NB4 (cell line): ENCODE measurements at regions not wholly inside any gene's neighbourhood (a gene's known extent, or its start where the extent isn't known, plus 50 kb on each side); places are given as distances from the start of the nearest gene placed in this dataset.

Source experiments
- DNase-seq: peaks from one replicate; pipeline ENCODE4 v3.0.0; 2010; ENCODE audit warnings: low read depth
- H3K4me3 ChIP-seq: one replicate; pipeline ENCODE4 v1.5.1; 2011; ENCODE audit warnings: mild to moderate bottlenecking, low read depth, low read length, moderate library complexity
- MYC ChIP-seq: IDR thresholded peaks from 2 replicates; pipeline ENCODE4 v1.6.1; 2011; ENCODE audit warnings: low read depth, low read length
- POLR2A ChIP-seq: IDR thresholded peaks from 2 replicates; pipeline ENCODE4 v1.6.1; 2011; ENCODE audit warnings: mild to moderate bottlenecking; ENCODE audit not compliant: insufficient read length; ENCODE audit errors: extremely low read depth
- TF ChIP-seq, protein P1 (sequence below): IDR thresholded peaks from 2 replicates; pipeline ENCODE4 v1.6.1; 2011; ENCODE audit warnings: low read depth, low read length
- TF ChIP-seq, protein P2 (sequence below): IDR thresholded peaks from one replicate; pipeline ENCODE4 v1.5.1; 2012; ENCODE audit warnings: low read depth, low read length

DNA sequence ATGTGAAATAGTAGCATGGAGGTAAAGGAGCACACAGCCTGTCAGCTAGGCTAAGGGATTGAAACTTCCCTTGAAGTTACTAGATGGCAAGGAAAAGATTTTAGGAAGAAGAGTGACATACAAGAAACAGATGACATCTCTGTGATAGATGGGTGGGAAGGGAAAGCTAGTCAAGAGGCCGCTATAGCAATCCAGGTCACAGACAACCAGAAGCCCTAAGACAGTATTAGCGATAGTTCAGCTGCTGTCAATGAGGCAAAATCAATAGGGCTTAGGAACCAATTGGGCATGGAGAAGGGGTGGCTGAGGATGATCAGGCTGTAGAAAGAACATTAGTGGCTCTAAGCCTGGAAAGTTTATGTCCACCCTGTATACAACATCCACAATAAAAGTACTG is 111.1 kb downstream of the GLUL start:
- TF ChIP-seq MYC (no peak), POLR2A (no peak)
- TF ChIP-seq, protein P1, sequence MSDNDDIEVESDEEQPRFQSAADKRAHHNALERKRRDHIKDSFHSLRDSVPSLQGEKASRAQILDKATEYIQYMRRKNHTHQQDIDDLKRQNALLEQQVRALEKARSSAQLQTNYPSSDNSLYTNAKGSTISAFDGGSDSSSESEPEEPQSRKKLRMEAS = no peak
- TF ChIP-seq, protein P2, sequence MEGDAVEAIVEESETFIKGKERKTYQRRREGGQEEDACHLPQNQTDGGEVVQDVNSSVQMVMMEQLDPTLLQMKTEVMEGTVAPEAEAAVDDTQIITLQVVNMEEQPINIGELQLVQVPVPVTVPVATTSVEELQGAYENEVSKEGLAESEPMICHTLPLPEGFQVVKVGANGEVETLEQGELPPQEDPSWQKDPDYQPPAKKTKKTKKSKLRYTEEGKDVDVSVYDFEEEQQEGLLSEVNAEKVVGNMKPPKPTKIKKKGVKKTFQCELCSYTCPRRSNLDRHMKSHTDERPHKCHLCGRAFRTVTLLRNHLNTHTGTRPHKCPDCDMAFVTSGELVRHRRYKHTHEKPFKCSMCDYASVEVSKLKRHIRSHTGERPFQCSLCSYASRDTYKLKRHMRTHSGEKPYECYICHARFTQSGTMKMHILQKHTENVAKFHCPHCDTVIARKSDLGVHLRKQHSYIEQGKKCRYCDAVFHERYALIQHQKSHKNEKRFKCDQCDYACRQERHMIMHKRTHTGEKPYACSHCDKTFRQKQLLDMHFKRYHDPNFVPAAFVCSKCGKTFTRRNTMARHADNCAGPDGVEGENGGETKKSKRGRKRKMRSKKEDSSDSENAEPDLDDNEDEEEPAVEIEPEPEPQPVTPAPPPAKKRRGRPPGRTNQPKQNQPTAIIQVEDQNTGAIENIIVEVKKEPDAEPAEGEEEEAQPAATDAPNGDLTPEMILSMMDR = no peak
- DNase-seq = no peak
- no peak overlapping the region for H3K4me3 ChIP-seq

GRCh38 chr1:182279724-182280503 is 111.7 kb downstream of the GLUL start:
- no peak for DNase-seq
- H3K4me3 ChIP-seq = no peak overlapping the region
- no peak for TF ChIP-seq MYC
- TF ChIP-seq, protein P1 = no peak
- TF ChIP-seq, protein P2 = no peak

GRCh38 chr1:182279302-182279701 is 112.3 kb downstream of the GLUL start:
- DNase-seq = no peak
- H3K4me3 ChIP-seq = no peak overlapping the region
- TF ChIP-seq, protein P2 = no peak
- TF ChIP-seq POLR2A (no peak), MYC (no peak)
- TF ChIP-seq, protein P1 = no peak

- DNase-seq = no peak
- no peak overlapping the region for H3K4me3 ChIP-seq
- TF ChIP-seq, protein P2 = no peak
- TF ChIP-seq, protein P1 = no peak
- TF ChIP-seq POLR2A (no peak), MYC (no peak)
These were observed 113.2 kb downstream of the GLUL start for GRCh38 chr1:182278144-182279054.

- no peak for DNase-seq
- H3K4me3 ChIP-seq = no peak overlapping the region
- no peak for TF ChIP-seq MYC
- TF ChIP-seq POLR2A = no peak
- TF ChIP-seq, protein P2 = no peak
- TF ChIP-seq, protein P1 = no peak
These were observed 116.3 kb downstream of the GLUL start for GRCh38 chr1:182275271-182275670.
